Mesenchymal stem cell (in vitro differentiated cells and primary cell): ENCODE measurements at regions not wholly inside any gene's neighbourhood (a gene's known extent, or its start where the extent isn't known, plus 50 kb on each side); places are given as distances from the start of the nearest gene placed in this dataset.

ENCODE experiments used
- DNase-seq: peaks from one replicate; pipeline ENCODE4 v3.0.0-alpha.2; 2013
- H2AFZ ChIP-seq: one replicate; pipeline ENCODE4 v1.6.1; 2013; ENCODE audit warnings: low read depth, mild to moderate bottlenecking, control low read depth, inconsistent platforms, low read length, moderate library complexity
- H2AK5ac ChIP-seq: 2 replicates; pipeline ENCODE4 v1.6.1; 2013; ENCODE audit warnings: low read length, moderate library complexity, mild to moderate bottlenecking, inconsistent platforms; ENCODE audit not compliant: severe bottlenecking
- H2BK120ac ChIP-seq: one replicate; pipeline ENCODE4 v1.6.1; 2013; ENCODE audit warnings: low read depth, mild to moderate bottlenecking, inconsistent platforms, low read length, moderate library complexity
- H2BK12ac ChIP-seq, 2 experiments: one replicate each; pipeline ENCODE4 v1.6.1; 2013; ENCODE audit warnings: inconsistent platforms in 2 of 2, low read length in 2 of 2, mild to moderate bottlenecking in 2 of 2, moderate library complexity in 2 of 2, control low read depth in 1 of 2
- H2BK15ac ChIP-seq: one replicate; pipeline ENCODE4 v1.6.1; 2013; ENCODE audit warnings: mild to moderate bottlenecking, low read depth, inconsistent platforms; ENCODE audit not compliant: poor library complexity, severe bottlenecking
- H2BK5ac ChIP-seq: 2 replicates; pipeline ENCODE4 v1.6.1; 2013; ENCODE audit warnings: low read depth, mild to moderate bottlenecking, low read length, control low read depth, inconsistent platforms; ENCODE audit not compliant: poor library complexity, severe bottlenecking
- H3K14ac ChIP-seq, 2 experiments: one replicate each; pipeline ENCODE4 v1.6.1; 2013; ENCODE audit warnings: inconsistent platforms in 2 of 2, low read length in 2 of 2, control low read depth in 1 of 2, mild to moderate bottlenecking in 1 of 2, moderate library complexity in 1 of 2
- H3K18ac ChIP-seq, 2 experiments: one replicate each; pipeline ENCODE4 v1.6.1; 2013; ENCODE audit warnings: inconsistent platforms in 2 of 2, low read length in 2 of 2, control low read depth in 1 of 2, low read depth in 1 of 2, mild to moderate bottlenecking in 1 of 2
- H3K23ac ChIP-seq, 2 experiments: one replicate each; pipeline ENCODE4 v1.6.1; 2013; ENCODE audit warnings: inconsistent platforms in 2 of 2, low read length in 2 of 2, mild to moderate bottlenecking in 2 of 2, moderate library complexity in 2 of 2, control low read depth in 1 of 2
- H3K27ac ChIP-seq: 2 replicates; pipeline ENCODE4 v1.5.1; 2013; ENCODE audit warnings: mild to moderate bottlenecking, moderate library complexity, low read length, control low read depth, inconsistent platforms; ENCODE audit not compliant: poor library complexity, severe bottlenecking
- H3K27me3 ChIP-seq, 2 experiments: 2 replicates each; pipeline versions ENCODE4 v1.6.1 to v1.7.0; 2013; ENCODE audit warnings: low read length in 2 of 2, mild to moderate bottlenecking in 2 of 2, moderate library complexity in 2 of 2, control low read depth in 1 of 2, inconsistent platforms in 1 of 2; ENCODE audit not compliant: control insufficient read depth in 1 of 2, insufficient read depth in 1 of 2
- H3K36me3 ChIP-seq, 2 experiments: 2 replicates each; pipeline versions ENCODE4 v1.6.1 to v1.7.0; 2013; ENCODE audit warnings: low read length in 2 of 2, control low read depth in 1 of 2, inconsistent platforms in 1 of 2, low read depth in 1 of 2, mild to moderate bottlenecking in 1 of 2; ENCODE audit not compliant: insufficient read depth in 2 of 2, control insufficient read depth in 1 of 2
- H3K4ac ChIP-seq, 2 experiments: one replicate each; pipeline ENCODE4 v1.6.1; 2013; ENCODE audit warnings: inconsistent platforms in 2 of 2, low read length in 2 of 2, mild to moderate bottlenecking in 2 of 2, moderate library complexity in 2 of 2, control low read depth in 1 of 2, low read depth in 1 of 2
- H3K4me1 ChIP-seq: 2 replicates; pipeline ENCODE4 v1.6.1; 2013; ENCODE audit warnings: low read depth, low read length, control low read depth; ENCODE audit not compliant: control insufficient read depth, insufficient read depth
- H3K4me2 ChIP-seq: 2 replicates; pipeline ENCODE4 v1.6.1; 2013; ENCODE audit warnings: low read length, mild to moderate bottlenecking, inconsistent platforms; ENCODE audit not compliant: poor library complexity, severe bottlenecking
- H3K4me3 ChIP-seq, 2 experiments: 2 replicates each; pipeline versions ENCODE4 v1.5.1 to v1.7.0; 2013; ENCODE audit warnings: low read length in 2 of 2, mild to moderate bottlenecking in 2 of 2, control low read depth in 1 of 2, low read depth in 1 of 2; ENCODE audit not compliant: insufficient read depth in 1 of 2
- H3K79me1 ChIP-seq: replicated peaks from 2 replicates; pipeline ENCODE4 v1.6.1; 2013; ENCODE audit warnings: mild to moderate bottlenecking, control low read depth, low read length, inconsistent platforms; ENCODE audit not compliant: poor library complexity, severe bottlenecking
- H3K9ac ChIP-seq: 2 replicates; pipeline ENCODE4 v1.7.0; 2013; ENCODE audit warnings: mild to moderate bottlenecking, low read length, moderate library complexity
- H3K9me3 ChIP-seq: 2 replicates; pipeline ENCODE4 v1.7.0; 2013; ENCODE audit warnings: mild to moderate bottlenecking, low read length; ENCODE audit not compliant: control insufficient read depth
- H4K8ac ChIP-seq: one replicate; pipeline ENCODE4 v1.6.1; 2013; ENCODE audit warnings: inconsistent platforms, mild to moderate bottlenecking, low read length, moderate library complexity
- H4K91ac ChIP-seq: one replicate; pipeline ENCODE4 v1.6.1; 2013; ENCODE audit warnings: mild to moderate bottlenecking, low read length, inconsistent platforms
- WGBS: methylation state at CpG from one replicate; pipeline ENCODE4 v1.1.7; 2013; ENCODE audit warnings: mixed read lengths; 5-methylcytosine and 5-hydroxymethylcytosine counted together

DNA sequence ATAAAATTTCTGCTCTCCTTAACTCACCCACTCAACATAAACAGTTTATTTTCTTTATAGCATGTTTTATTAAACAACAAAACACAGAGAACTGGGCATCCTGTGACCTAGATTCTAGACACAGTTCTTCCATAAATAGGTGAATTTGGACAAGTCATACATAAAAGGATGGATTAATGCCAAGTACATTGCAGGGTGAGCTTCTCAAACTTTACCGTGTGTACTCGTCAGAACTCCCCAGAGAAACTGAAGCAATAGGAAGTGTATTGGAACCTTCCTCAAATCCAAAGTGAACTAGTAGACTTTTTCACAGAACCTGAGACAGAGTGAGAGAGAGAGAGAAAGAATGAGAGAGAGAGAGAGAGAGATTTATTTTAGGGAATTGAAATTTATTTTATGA lies 139.7 kb downstream of the CD47 start:
- H2AK5ac ChIP-seq: no peak overlapping the region
- H3K27ac ChIP-seq: no peak overlapping the region
- no peak overlapping the region for H4K8ac ChIP-seq
- H3K36me3 ChIP-seq: no peaks in the 10 kb centered on the region
- H3K79me1 ChIP-seq: no peaks in the 10 kb centered on the region
- H2BK5ac ChIP-seq: no peak overlapping the region
- no peak overlapping the region for H3K23ac ChIP-seq
- H3K27me3 ChIP-seq: no peaks in the 10 kb centered on the region
- H4K91ac ChIP-seq: no peak overlapping the region
- H2BK12ac ChIP-seq: no peak overlapping the region
- H3K14ac ChIP-seq: no peak overlapping the region
- H3K4ac ChIP-seq: no peak overlapping the region
- no peaks in the 10 kb centered on the region for H3K9me3 ChIP-seq
- H2AFZ ChIP-seq: no peak overlapping the region
- H3K4me1 ChIP-seq: no peaks in the 10 kb centered on the region
- no peak overlapping the region for H3K4me2 ChIP-seq
- H3K18ac ChIP-seq: no peak overlapping the region
- H2BK15ac ChIP-seq: no peak overlapping the region
- no peak overlapping the region for H2BK120ac ChIP-seq
- no peak overlapping the region for H3K9ac ChIP-seq
- WGBS: 96% methylated on average over 2 of the region's 2 CpGs
- no peak for DNase-seq
- no peak overlapping the region for H3K4me3 ChIP-seq

DNA sequence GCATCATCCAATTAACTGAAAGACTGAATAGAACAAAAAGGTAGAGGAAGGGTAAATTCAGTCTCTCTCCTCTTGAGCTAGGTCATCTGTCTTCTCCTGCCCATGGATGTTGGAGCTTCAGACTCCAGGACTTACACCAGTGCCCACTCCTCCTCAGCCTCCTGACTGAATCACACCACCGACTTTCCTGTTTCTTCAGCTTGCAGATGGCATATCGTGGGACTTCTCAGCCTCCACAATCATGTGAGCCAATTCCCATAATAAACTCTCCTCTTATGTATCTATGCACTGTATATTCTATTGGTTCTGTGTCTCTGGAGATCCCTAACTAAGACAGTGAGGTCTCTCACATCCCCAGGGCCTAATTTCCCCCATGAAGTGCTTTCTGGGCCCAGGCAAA lies 140.4 kb downstream of the CD47 start:
- Histone ChIP-seq H2AK5ac (no peak overlapping the region), H2BK5ac (no peak overlapping the region), H3K36me3 (no peaks in the 10 kb centered on the region), H3K9me3 (no peaks in the 10 kb centered on the region), H4K8ac (no peak overlapping the region), H3K4ac (no peak overlapping the region), H3K4me1 (no peaks in the 10 kb centered on the region), H4K91ac (peak overlapping the region; percentile 39), H3K23ac (no peak overlapping the region), H3K4me3 (no peak overlapping the region), H2BK15ac (no peak overlapping the region), H2BK120ac (no peak overlapping the region), H3K9ac (no peak overlapping the region), H3K27me3 (no peaks in the 10 kb centered on the region), H3K27ac (no peak overlapping the region), H3K79me1 (no peaks in the 10 kb centered on the region), H2BK12ac (no peak overlapping the region), H3K4me2 (no peak overlapping the region), H3K18ac (no peak overlapping the region), H3K14ac (no peak overlapping the region), H2AFZ (no peak overlapping the region)
- 100% methylated on average over 2 of the region's 2 CpGs for WGBS
- no peak for DNase-seq

DNA sequence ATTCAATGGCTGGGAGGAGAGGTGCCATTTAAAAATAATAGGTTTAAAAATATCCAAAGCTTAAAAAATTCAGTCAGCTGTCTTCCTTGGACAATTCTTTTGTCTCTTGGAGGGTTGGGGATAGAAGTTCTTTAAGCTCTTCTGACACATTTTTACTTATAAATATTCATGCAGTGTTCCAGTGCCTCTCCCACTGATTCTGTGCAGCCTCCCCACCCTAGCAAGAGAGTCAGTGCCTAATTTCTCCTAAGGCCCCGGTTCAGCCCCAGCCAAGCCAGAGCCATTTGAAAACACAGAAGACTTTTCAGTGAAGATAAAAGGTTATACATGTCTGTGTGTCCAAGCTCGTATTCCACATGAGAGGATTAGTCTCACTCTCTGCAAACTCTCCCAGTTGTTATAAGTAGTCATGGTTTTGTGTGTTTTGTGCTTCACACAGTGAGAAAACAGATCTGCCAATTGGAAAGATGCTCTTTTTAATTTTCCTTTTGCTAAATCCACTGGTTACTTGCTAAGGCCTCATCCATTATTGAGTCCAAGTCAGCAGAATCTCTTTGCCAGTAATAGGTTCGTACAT lies 141.3 kb downstream of the CD47 start:
- Histone ChIP-seq H3K79me1 (no peaks in the 10 kb centered on the region), H3K4me3 (no peak overlapping the region), H3K27ac (no peak overlapping the region), H3K4ac (no peak overlapping the region), H2BK120ac (no peak overlapping the region), H3K4me1 (no peaks in the 10 kb centered on the region), H3K27me3 (no peaks in the 10 kb centered on the region), H4K91ac (no peak overlapping the region), H3K36me3 (no peaks in the 10 kb centered on the region), H2BK12ac (no peak overlapping the region), H2BK5ac (no peak overlapping the region), H2AK5ac (no peak overlapping the region), H2AFZ (no peak overlapping the region), H3K9me3 (no peaks in the 10 kb centered on the region), H4K8ac (no peak overlapping the region), H3K14ac (no peak overlapping the region), H3K23ac (no peak overlapping the region), H2BK15ac (no peak overlapping the region), H3K9ac (no peak overlapping the region), H3K18ac (no peak overlapping the region), H3K4me2 (no peak overlapping the region)
- DNase-seq: no peak
- WGBS: 94% methylated on average over 2 of the region's 3 CpGs

DNA sequence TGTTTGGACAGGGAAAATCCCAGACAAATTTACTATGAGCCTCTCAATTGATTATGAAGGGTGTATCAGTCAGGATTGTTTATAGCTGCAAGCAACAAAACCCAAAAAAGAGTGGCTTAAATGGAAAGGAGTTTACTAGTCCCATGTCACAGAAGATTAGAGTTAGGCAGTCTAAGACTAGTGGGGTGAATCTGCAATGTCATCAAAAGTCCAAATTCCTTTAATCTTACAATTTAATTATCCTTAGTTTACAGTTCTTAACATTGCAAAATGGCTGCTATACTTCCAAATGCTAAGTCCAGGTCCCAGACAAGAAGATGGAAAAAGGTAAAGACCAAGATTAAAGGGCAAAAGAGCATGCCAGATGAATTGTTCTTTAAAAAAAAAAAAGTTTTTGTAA lies 143.6 kb downstream of the CD47 start:
- H3K27ac ChIP-seq: no peak overlapping the region
- no peak overlapping the region for H2BK120ac ChIP-seq
- H3K23ac ChIP-seq: no peak overlapping the region
- H3K4me1 ChIP-seq: no peaks in the 10 kb centered on the region
- H3K4ac ChIP-seq: no peak overlapping the region
- no peak overlapping the region for H2BK5ac ChIP-seq
- H4K8ac ChIP-seq: no peak overlapping the region
- H3K9me3 ChIP-seq: no peaks in the 10 kb centered on the region
- H2AFZ ChIP-seq: no peak overlapping the region
- no peak overlapping the region for H3K14ac ChIP-seq
- no peak for DNase-seq
- no peak overlapping the region for H3K4me2 ChIP-seq
- no peak overlapping the region for H4K91ac ChIP-seq
- H2BK12ac ChIP-seq: no peak overlapping the region
- H3K9ac ChIP-seq: no peak overlapping the region
- H3K4me3 ChIP-seq: no peak overlapping the region
- H3K27me3 ChIP-seq: no peaks in the 10 kb centered on the region
- H3K36me3 ChIP-seq: no peaks in the 10 kb centered on the region
- H3K18ac ChIP-seq: no peak overlapping the region
- H2BK15ac ChIP-seq: no peak overlapping the region
- H3K79me1 ChIP-seq: no peaks in the 10 kb centered on the region
- no peak overlapping the region for H2AK5ac ChIP-seq
